IPS-15b (cell line): ENCODE measurements at regions not wholly inside any gene's neighbourhood (a gene's known extent, or its start where the extent isn't known, plus 50 kb on each side); places are given as distances from the start of the nearest gene placed in this dataset.
"Not testable (repeated sequence)": the region's sequence is repeated elsewhere in the genome, so short reads cannot be mapped to it uniquely, and the experiment has no call there.

Experiments used
- H3K27me3 ChIP-seq: one replicate; pipeline ENCODE4 v1.6.1; 2013; ENCODE audit warnings: low read length; ENCODE audit not compliant: control insufficient read depth, insufficient read depth
- H3K36me3 ChIP-seq: one replicate; pipeline ENCODE4 v1.6.1; 2013; ENCODE audit warnings: low read length; ENCODE audit not compliant: control insufficient read depth, insufficient read depth
- H3K4me1 ChIP-seq: one replicate; pipeline ENCODE4 v1.6.1; 2013; ENCODE audit warnings: mild to moderate bottlenecking, low read length; ENCODE audit not compliant: control insufficient read depth, insufficient read depth
- H3K4me3 ChIP-seq: one replicate; pipeline ENCODE4 v1.5.1; 2013; ENCODE audit warnings: low read depth, low read length
- H3K9ac ChIP-seq: one replicate; pipeline ENCODE4 v1.6.1; 2013; ENCODE audit warnings: low read depth, mild to moderate bottlenecking, low read length
- H3K9me3 ChIP-seq: one replicate; pipeline ENCODE4 v1.6.1; 2013; ENCODE audit warnings: mild to moderate bottlenecking, low read length; ENCODE audit not compliant: control insufficient read depth, insufficient read depth

GRCh38 chr2:234389661-234390060 lies 107.2 kb downstream of the ARL4C start:
- not testable (repeated sequence) for H3K36me3 ChIP-seq, H3K9ac ChIP-seq, H3K27me3 ChIP-seq, H3K4me3 ChIP-seq, H3K4me1 ChIP-seq, H3K9me3 ChIP-seq

GRCh38 chr2:234388591-234388990 lies 108.3 kb downstream of the ARL4C start:
- no peaks in the 10 kb centered on the region for H3K9me3 ChIP-seq
- no peaks in the 10 kb centered on the region for H3K4me1 ChIP-seq
- H3K4me3 ChIP-seq: no peak overlapping the region
- no peak overlapping the region for H3K9ac ChIP-seq
- H3K27me3 ChIP-seq: no peaks in the 10 kb centered on the region
- H3K36me3 ChIP-seq: no peaks in the 10 kb centered on the region

- Histone ChIP-seq H3K27me3 (no peaks in the 10 kb centered on the region), H3K36me3 (no peaks in the 10 kb centered on the region), H3K4me3 (no peak overlapping the region), H3K4me1 (no peaks in the 10 kb centered on the region), H3K9ac (no peak overlapping the region), H3K9me3 (no peaks in the 10 kb centered on the region)
Observed at GRCh38 chr2:234386971-234387370, 109.9 kb downstream of the ARL4C start.

- Histone ChIP-seq H3K27me3 (no peaks in the 10 kb centered on the region), H3K9me3 (no peaks in the 10 kb centered on the region), H3K4me3 (no peak overlapping the region), H3K4me1 (no peaks in the 10 kb centered on the region), H3K36me3 (no peaks in the 10 kb centered on the region), H3K9ac (no peak overlapping the region)
Observed at GRCh38 chr2:234382131-234382530, 114.8 kb downstream of the ARL4C start.

- H3K36me3 ChIP-seq: not testable (repeated sequence)
Observed at GRCh38 chr2:234378958-234379357, 117.9 kb downstream of the ARL4C start.

GRCh38 chr2:234378440-234378839 lies 118.4 kb downstream of the ARL4C start:
- Histone ChIP-seq H3K36me3 (no peaks in the 10 kb centered on the region), H3K27me3 (no peaks in the 10 kb centered on the region), H3K9me3 (no peaks in the 10 kb centered on the region), H3K9ac (no peak overlapping the region), H3K4me3 (no peak overlapping the region), H3K4me1 (no peaks in the 10 kb centered on the region)

More at GRCh38 chr2:234378958-234379357, 117.9 kb downstream of the ARL4C start:
- not testable (repeated sequence) for H3K9ac ChIP-seq, H3K9me3 ChIP-seq, H3K4me1 ChIP-seq, H3K4me3 ChIP-seq, H3K27me3 ChIP-seq

GRCh38 chr2:234377761-234378391 lies 119.0 kb downstream of the ARL4C start:
- H3K4me1 ChIP-seq: no peaks in the 10 kb centered on the region
- H3K27me3 ChIP-seq: no peaks in the 10 kb centered on the region
- no peaks in the 10 kb centered on the region for H3K9me3 ChIP-seq
- no peak overlapping the region for H3K9ac ChIP-seq
- no peak overlapping the region for H3K4me3 ChIP-seq
- H3K36me3 ChIP-seq: no peaks in the 10 kb centered on the region

- H3K9ac ChIP-seq: no peak overlapping the region
- no peaks in the 10 kb centered on the region for H3K9me3 ChIP-seq
- H3K4me1 ChIP-seq: no peaks in the 10 kb centered on the region
- no peaks in the 10 kb centered on the region for H3K36me3 ChIP-seq
- H3K27me3 ChIP-seq: no peaks in the 10 kb centered on the region
- no peak overlapping the region for H3K4me3 ChIP-seq
Observed at GRCh38 chr2:234376229-234376628, 120.7 kb downstream of the ARL4C start.

GRCh38 chr2:234375176-234375880 lies 121.6 kb downstream of the ARL4C start:
- no peak overlapping the region for H3K4me3 ChIP-seq
- H3K9ac ChIP-seq: no peak overlapping the region
- H3K36me3 ChIP-seq: no peaks in the 10 kb centered on the region
- H3K4me1 ChIP-seq: no peaks in the 10 kb centered on the region
- no peaks in the 10 kb centered on the region for H3K9me3 ChIP-seq
- H3K27me3 ChIP-seq: no peaks in the 10 kb centered on the region

- Histone ChIP-seq H3K9ac (no peak overlapping the region), H3K36me3 (no peaks in the 10 kb centered on the region), H3K27me3 (no peaks in the 10 kb centered on the region), H3K4me1 (no peaks in the 10 kb centered on the region), H3K9me3 (no peaks in the 10 kb centered on the region), H3K4me3 (no peak overlapping the region)
Observed at GRCh38 chr2:234374736-234375135, 122.1 kb downstream of the ARL4C start.

GRCh38 chr2:234374150-234374508 lies 122.8 kb downstream of the ARL4C start:
- no peaks in the 10 kb centered on the region for H3K27me3 ChIP-seq
- no peak overlapping the region for H3K9ac ChIP-seq
- no peaks in the 10 kb centered on the region for H3K36me3 ChIP-seq
- H3K9me3 ChIP-seq: no peaks in the 10 kb centered on the region
- H3K4me3 ChIP-seq: no peak overlapping the region
- H3K4me1 ChIP-seq: no peaks in the 10 kb centered on the region

GRCh38 chr2:234373481-234374149 lies 123.3 kb downstream of the ARL4C start:
- Histone ChIP-seq H3K36me3 (no peaks in the 10 kb centered on the region), H3K9me3 (no peaks in the 10 kb centered on the region), H3K4me1 (no peaks in the 10 kb centered on the region), H3K9ac (no peak overlapping the region), H3K27me3 (no peaks in the 10 kb centered on the region), H3K4me3 (no peak overlapping the region)
